Skeletal muscle tissue (tissue), 3 donors: ENCODE measurements at regions not wholly inside any gene's neighbourhood (a gene's known extent, or its start where the extent isn't known, plus 50 kb on each side); places are given as distances from the start of the nearest gene placed in this dataset.
A peak's percentile ranks its signal among the peaks of the same experiment; 100 is the strongest.

Experiments
- H3K27ac ChIP-seq: one replicate; pipeline ENCODE4 v1.7.0; 2013; ENCODE audit warnings: mild to moderate bottlenecking, low read depth, low read length, inconsistent platforms
- H3K27me3 ChIP-seq, 3 donors: one replicate each; pipeline ENCODE4 v1.7.0; 2013; ENCODE audit warnings: low read length in 3 of 3; ENCODE audit not compliant: control insufficient read depth in 3 of 3, insufficient read depth in 3 of 3
- H3K36me3 ChIP-seq, 3 donors: one replicate each; pipeline ENCODE4 v1.7.0; 2013; ENCODE audit warnings: low read length in 3 of 3; ENCODE audit not compliant: control insufficient read depth in 3 of 3, insufficient read depth in 3 of 3
- H3K4me1 ChIP-seq, 3 donors: one replicate each; pipeline ENCODE4 v1.7.0; 2013; ENCODE audit warnings: low read length in 3 of 3, mild to moderate bottlenecking in 3 of 3; ENCODE audit not compliant: control insufficient read depth in 3 of 3, insufficient read depth in 3 of 3
- H3K4me3 ChIP-seq, 3 donors: one replicate each; pipeline ENCODE4 v1.7.0; 2013; ENCODE audit warnings: low read length in 3 of 3
- H3K9ac ChIP-seq, 3 donors: one replicate each; pipeline ENCODE4 v1.7.0; 2013; ENCODE audit warnings: low read length in 3 of 3, mild to moderate bottlenecking in 3 of 3, moderate library complexity in 2 of 3, low read depth in 1 of 3
- H3K9me3 ChIP-seq, 3 donors: one replicate each; pipeline ENCODE4 v1.7.0; 2013; ENCODE audit warnings: low read length in 3 of 3; ENCODE audit not compliant: control insufficient read depth in 3 of 3
- donor health status: Osteomylitis.

DNA sequence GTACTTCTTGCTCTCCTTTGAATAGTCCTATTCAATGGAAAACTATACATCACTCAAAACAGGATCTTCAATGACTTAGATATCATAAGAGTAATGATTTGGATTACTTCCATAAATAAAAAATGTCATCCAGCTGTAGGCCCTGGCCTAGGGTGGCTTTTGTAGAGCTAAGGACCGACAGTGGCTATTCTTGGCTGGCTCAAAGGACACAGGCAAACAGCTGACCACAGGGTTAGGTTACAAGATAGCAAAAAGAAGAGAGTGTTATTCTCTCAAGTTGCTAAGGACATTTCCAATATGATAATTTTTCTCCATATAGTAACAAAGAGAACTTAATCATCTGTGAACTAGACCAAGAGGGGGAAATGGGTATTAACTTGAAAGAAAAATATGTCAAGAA, 495.1 kb downstream of the PLPP3 start:
- H3K9me3 ChIP-seq: no peaks in the 10 kb centered on the region
- H3K9ac ChIP-seq: no peak overlapping the region
- H3K27ac ChIP-seq: no peak overlapping the region
- peak overlapping the region in 1 of 3 donors; percentile 39 for H3K4me3 ChIP-seq
- H3K36me3 ChIP-seq: no peaks in the 10 kb centered on the region
- peaks cover 0 to 7% (median 6%) of the 10 kb centered on the region in 3 donors for H3K4me1 ChIP-seq
- H3K27me3 ChIP-seq: no peaks in the 10 kb centered on the region

- Histone ChIP-seq H3K9ac (no peak overlapping the region), H3K36me3 (no peaks in the 10 kb centered on the region), H3K9me3 (no peaks in the 10 kb centered on the region), H3K4me1 (peaks cover 0 to 7% (median 6%) of the 10 kb centered on the region in 3 donors), H3K27me3 (no peaks in the 10 kb centered on the region), H3K27ac (no peak overlapping the region), H3K4me3 (no peak overlapping the region)
Observed at GRCh38 chr1:56081736-56082135, 497.6 kb downstream of the PLPP3 start.

GRCh38 chr1:56081173-56081572, 498.2 kb downstream of the PLPP3 start:
- Histone ChIP-seq H3K27me3 (no peaks in the 10 kb centered on the region), H3K27ac (no peak overlapping the region), H3K9ac (no peak overlapping the region), H3K36me3 (no peaks in the 10 kb centered on the region), H3K4me1 (peaks cover 0 to 7% (median 6%) of the 10 kb centered on the region in 3 donors), H3K9me3 (no peaks in the 10 kb centered on the region), H3K4me3 (no peak overlapping the region)

DNA sequence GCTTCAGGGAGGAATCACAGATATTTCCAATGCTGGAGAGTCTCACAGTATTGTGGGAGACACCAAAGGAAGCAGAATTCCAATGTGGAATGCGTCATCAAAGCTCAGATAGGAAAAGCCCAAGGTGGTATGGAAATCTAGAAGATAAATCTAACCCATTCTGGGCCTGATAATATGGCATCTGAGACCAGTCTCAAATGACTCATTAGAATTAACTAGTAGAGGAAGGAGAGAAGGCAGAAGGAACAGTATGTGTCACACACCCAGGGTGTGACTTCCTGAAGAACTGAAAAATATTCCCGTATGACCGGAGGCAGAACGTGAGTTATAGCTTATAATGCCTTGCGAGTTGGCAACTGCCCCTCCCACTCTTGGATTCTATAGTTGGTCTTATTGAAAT, 499.2 kb downstream of the PLPP3 start:
- Histone ChIP-seq H3K9me3 (no peaks in the 10 kb centered on the region), H3K27me3 (no peaks in the 10 kb centered on the region), H3K4me3 (no peak overlapping the region), H3K27ac (no peak overlapping the region), H3K9ac (no peak overlapping the region), H3K36me3 (no peaks in the 10 kb centered on the region), H3K4me1 (peaks cover 0 to 7% (median 6%) of the 10 kb centered on the region in 3 donors)

DNA sequence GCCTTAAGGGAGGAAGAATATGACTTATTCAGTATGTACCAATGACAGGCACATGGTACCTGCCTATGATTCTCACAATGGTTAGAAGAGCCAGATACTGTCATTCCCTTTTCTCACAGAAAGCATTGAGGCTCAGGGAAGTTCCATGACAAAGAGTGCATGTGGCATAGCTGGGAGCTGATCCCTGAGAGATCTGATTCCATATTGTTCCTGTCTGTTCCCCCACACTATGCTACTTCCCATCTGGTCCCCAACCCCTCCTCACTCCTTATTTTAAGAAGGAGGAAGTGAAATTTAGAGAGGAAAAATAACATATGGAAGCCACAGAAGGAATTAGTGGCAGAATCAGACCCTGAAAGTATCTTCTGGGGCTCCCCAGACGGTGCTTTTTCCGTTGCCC, 500.0 kb downstream of the PLPP3 start:
- no peak overlapping the region for H3K9ac ChIP-seq
- H3K9me3 ChIP-seq: no peaks in the 10 kb centered on the region
- no peaks in the 10 kb centered on the region for H3K27me3 ChIP-seq
- no peak overlapping the region for H3K27ac ChIP-seq
- H3K36me3 ChIP-seq: no peaks in the 10 kb centered on the region
- H3K4me3 ChIP-seq: no peak overlapping the region
- peaks cover 3 to 6% (median 4%) of the 10 kb centered on the region in 3 donors for H3K4me1 ChIP-seq

DNA sequence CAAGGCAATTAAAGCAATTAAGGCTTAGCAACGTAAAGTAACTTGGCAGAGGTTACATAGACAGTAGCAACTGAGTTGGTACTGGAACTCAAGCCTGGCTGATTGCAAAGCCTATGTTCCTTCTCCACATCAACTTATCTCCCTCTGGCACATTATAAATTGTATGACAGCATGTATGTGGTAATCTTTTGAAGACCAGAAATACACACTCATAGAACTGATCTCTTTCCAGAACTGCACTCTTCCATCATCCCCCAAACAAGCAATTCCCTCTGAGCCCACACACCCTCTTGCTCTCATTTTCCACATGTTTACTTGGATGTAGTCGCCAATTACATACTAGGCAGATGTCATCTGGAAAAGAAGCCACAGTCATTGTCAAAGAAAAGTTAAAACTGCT, 502.2 kb downstream of the PLPP3 start:
- Histone ChIP-seq H3K27me3 (no peaks in the 10 kb centered on the region), H3K4me3 (no peak overlapping the region), H3K27ac (no peak overlapping the region), H3K9ac (no peak overlapping the region), H3K36me3 (no peaks in the 10 kb centered on the region), H3K4me1 (peaks cover 21 to 24% (median 24%) of the 10 kb centered on the region in 3 donors), H3K9me3 (no peaks in the 10 kb centered on the region)

DNA sequence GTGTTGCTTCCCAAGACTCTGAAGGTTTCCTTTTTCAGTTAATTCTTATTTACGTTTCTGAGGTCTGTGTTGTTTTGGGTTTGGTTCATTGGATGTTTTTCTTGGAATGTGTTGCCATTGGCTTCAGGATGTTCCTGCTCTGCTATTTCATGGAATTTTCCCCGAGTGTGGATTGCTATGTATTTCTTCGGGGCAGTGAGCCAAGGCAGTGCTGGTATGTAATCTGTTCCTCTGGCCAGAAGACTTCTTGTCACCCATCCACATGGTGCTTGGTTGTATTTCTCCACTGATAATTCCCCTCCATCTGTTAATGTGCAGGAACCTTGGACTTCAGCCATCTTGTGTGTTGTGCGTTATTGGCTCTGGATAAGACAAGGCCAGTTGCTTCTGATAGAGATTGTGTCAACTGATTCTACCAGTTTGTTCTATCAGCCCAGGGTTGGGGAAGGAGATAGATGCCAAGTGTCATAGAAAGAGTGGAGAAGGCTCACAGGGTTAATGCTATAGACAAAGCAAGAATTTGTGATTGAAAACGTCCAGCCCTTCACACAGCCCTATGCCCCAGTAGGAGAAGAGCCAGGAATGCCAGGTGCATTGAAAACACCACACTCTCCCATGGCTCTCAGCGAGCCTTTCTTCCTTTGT, 505.2 kb downstream of the PLPP3 start:
- peaks cover 21 to 26% (median 24%) of the 10 kb centered on the region in 3 donors for H3K4me1 ChIP-seq
- H3K27me3 ChIP-seq: no peaks in the 10 kb centered on the region
- peak overlapping the region; percentile 84 for H3K27ac ChIP-seq
- H3K9ac ChIP-seq: no peak overlapping the region
- H3K4me3 ChIP-seq: peak overlapping the region in 2 of 3 donors; percentile 2 to 9
- H3K9me3 ChIP-seq: no peaks in the 10 kb centered on the region
- H3K36me3 ChIP-seq: no peaks in the 10 kb centered on the region

GRCh38 chr1:56073614-56074006, 505.8 kb downstream of the PLPP3 start:
- no peak overlapping the region for H3K9ac ChIP-seq
- peak overlapping the region; percentile 84 for H3K27ac ChIP-seq

GRCh38 chr1:56073206-56073605, 506.2 kb downstream of the PLPP3 start:
- Histone ChIP-seq H3K36me3 (no peaks in the 10 kb centered on the region), H3K27ac (peak overlapping the region; percentile 84), H3K9ac (no peak overlapping the region), H3K27me3 (no peaks in the 10 kb centered on the region), H3K9me3 (no peaks in the 10 kb centered on the region), H3K4me1 (peaks cover 21 to 26% (median 24%) of the 10 kb centered on the region in 3 donors), H3K4me3 (no peak overlapping the region)

More at GRCh38 chr1:56073614-56074006, 505.8 kb downstream of the PLPP3 start:
- Histone ChIP-seq H3K4me1 (peaks cover 21 to 26% (median 24%) of the 10 kb centered on the region in 3 donors), H3K9me3 (no peaks in the 10 kb centered on the region), H3K36me3 (no peaks in the 10 kb centered on the region), H3K27me3 (no peaks in the 10 kb centered on the region), H3K4me3 (no peak overlapping the region)

DNA sequence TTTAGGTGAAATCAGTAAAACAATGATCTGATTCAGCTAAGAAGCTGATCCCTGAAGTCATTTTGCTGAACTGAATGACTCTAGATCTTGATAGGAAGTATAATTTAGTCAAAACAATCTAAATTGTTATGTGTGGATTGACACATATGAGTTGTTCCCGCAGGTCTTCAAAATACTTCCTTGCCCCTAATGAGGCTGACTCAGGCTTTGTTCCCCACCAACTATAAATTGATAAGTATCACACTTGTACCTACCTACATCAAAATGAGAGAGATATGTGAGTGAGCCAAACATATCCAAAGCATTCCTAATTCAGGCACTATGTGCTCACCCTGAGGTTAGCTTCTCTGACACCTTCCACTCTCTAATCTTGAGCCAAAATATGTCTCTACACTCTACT, 507.1 kb downstream of the PLPP3 start:
- H3K4me3 ChIP-seq: no peak overlapping the region
- H3K27me3 ChIP-seq: no peaks in the 10 kb centered on the region
- peak overlapping the region; percentile 84 for H3K27ac ChIP-seq
- no peak overlapping the region for H3K9ac ChIP-seq
- no peaks in the 10 kb centered on the region for H3K36me3 ChIP-seq
- peaks cover 21 to 26% (median 24%) of the 10 kb centered on the region in 3 donors for H3K4me1 ChIP-seq
- H3K9me3 ChIP-seq: no peaks in the 10 kb centered on the region
